GM23338 (cell line): ENCODE measurements at regions not wholly inside any gene's neighbourhood (a gene's known extent, or its start where the extent isn't known, plus 50 kb on each side); places are given as distances from the start of the nearest gene placed in this dataset.

Source experiments
- CREB1 ChIP-seq: fragments of 250-450 bp; sonication (Bioruptor Pico); IDR thresholded peaks from 2 replicates; pipeline ENCODE4 v1.5.0; 2020; ENCODE audit warnings: low read depth, mild to moderate bottlenecking, moderate library complexity
- EZH2 ChIP-seq: fragments of 200-600 bp; sonication (generic); IDR thresholded peaks from one replicate; pipeline ENCODE4 v1.8.0; 2017; ENCODE audit warnings: antibody characterized with exemption, mild to moderate bottlenecking, low read depth; ENCODE audit not compliant: unreplicated experiment
- ZNF331 ChIP-seq: fragments of 250-450 bp; sonication (Bioruptor Pico); IDR thresholded peaks from 2 replicates; pipeline ENCODE4 v1.5.0; 2020; ENCODE audit warnings: low read depth, mild to moderate bottlenecking, moderate library complexity
- TF ChIP-seq, protein P1 (sequence below), 2 experiments: fragments of 200-600 bp in 1 of 2; sonication (generic) in 1 of 2; conservative IDR thresholded peaks; 2 replicates each; pipeline versions ENCODE4 v1.5.1 to v1.6.1; 2016 to 2017; ENCODE audit warnings: antibody characterized with exemption in 2 of 2, low read depth in 2 of 2, mild to moderate bottlenecking in 2 of 2, moderate library complexity in 1 of 2

- TF ChIP-seq, protein P1, sequence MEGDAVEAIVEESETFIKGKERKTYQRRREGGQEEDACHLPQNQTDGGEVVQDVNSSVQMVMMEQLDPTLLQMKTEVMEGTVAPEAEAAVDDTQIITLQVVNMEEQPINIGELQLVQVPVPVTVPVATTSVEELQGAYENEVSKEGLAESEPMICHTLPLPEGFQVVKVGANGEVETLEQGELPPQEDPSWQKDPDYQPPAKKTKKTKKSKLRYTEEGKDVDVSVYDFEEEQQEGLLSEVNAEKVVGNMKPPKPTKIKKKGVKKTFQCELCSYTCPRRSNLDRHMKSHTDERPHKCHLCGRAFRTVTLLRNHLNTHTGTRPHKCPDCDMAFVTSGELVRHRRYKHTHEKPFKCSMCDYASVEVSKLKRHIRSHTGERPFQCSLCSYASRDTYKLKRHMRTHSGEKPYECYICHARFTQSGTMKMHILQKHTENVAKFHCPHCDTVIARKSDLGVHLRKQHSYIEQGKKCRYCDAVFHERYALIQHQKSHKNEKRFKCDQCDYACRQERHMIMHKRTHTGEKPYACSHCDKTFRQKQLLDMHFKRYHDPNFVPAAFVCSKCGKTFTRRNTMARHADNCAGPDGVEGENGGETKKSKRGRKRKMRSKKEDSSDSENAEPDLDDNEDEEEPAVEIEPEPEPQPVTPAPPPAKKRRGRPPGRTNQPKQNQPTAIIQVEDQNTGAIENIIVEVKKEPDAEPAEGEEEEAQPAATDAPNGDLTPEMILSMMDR (conservative IDR thresholded peaks at IDR 0.05; ENCODE audit: low read depth in 2 of 2), result no peak
- TF ChIP-seq CREB1 (CRISPR knock-in tag) (no peak), EZH2 (no peak), ZNF331 (no peak)
These were observed 123.3 kb upstream of the SIX2 start for GRCh38 chr2:45132551-45132950.
